ENCODE measurements at regions not wholly inside any gene's neighbourhood (a gene's known extent, or its start where the extent isn't known, plus 50 kb on each side); places are given as distances from the start of the nearest gene placed in this dataset.

DNA sequence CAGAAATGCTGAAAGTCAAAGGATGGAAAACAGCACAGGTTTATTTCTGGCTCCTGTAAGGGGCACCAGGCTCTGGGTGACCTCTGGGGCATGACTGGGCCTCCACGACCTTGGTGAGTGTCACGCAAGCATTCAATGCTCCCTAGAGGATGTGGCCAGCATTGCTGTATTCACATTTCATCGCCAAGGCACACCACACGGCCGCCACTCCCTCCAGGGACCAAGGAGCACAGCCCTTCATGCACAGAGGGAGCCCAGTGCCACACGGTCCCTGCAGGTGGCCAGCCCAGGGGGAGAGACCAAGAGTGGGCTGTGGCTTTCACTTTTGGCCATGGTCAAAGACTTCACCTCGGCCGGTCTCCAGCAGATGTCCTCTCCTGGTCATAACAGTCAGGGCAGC is 137.4 kb upstream of the TNRC6C start:
- TF ChIP-seq, protein P1, sequence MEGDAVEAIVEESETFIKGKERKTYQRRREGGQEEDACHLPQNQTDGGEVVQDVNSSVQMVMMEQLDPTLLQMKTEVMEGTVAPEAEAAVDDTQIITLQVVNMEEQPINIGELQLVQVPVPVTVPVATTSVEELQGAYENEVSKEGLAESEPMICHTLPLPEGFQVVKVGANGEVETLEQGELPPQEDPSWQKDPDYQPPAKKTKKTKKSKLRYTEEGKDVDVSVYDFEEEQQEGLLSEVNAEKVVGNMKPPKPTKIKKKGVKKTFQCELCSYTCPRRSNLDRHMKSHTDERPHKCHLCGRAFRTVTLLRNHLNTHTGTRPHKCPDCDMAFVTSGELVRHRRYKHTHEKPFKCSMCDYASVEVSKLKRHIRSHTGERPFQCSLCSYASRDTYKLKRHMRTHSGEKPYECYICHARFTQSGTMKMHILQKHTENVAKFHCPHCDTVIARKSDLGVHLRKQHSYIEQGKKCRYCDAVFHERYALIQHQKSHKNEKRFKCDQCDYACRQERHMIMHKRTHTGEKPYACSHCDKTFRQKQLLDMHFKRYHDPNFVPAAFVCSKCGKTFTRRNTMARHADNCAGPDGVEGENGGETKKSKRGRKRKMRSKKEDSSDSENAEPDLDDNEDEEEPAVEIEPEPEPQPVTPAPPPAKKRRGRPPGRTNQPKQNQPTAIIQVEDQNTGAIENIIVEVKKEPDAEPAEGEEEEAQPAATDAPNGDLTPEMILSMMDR (IDR thresholded peaks at IDR 0.05): no peak
- H3K9me3 Mint-ChIP-seq (ENCODE audit: unreplicated experiment): no peaks in the 10 kb centered on the region
- DNase-seq (ENCODE audit: extremely low spot score, unreplicated experiment): no peak
- no peak overlapping the region for H3K4me3 Mint-ChIP-seq (ENCODE audit: unreplicated experiment)
- peaks cover 15% of the 10 kb centered on the region for H3K27me3 Mint-ChIP-seq (ENCODE audit: unreplicated experiment)
- no peaks in the 10 kb centered on the region for H3K36me3 Mint-ChIP-seq (ENCODE audit: unreplicated experiment)
- no peaks in the 10 kb centered on the region for H3K4me1 Mint-ChIP-seq (ENCODE audit: unreplicated experiment)
- H3K27ac Mint-ChIP-seq (ENCODE audit: unreplicated experiment): no peak overlapping the region

DNA sequence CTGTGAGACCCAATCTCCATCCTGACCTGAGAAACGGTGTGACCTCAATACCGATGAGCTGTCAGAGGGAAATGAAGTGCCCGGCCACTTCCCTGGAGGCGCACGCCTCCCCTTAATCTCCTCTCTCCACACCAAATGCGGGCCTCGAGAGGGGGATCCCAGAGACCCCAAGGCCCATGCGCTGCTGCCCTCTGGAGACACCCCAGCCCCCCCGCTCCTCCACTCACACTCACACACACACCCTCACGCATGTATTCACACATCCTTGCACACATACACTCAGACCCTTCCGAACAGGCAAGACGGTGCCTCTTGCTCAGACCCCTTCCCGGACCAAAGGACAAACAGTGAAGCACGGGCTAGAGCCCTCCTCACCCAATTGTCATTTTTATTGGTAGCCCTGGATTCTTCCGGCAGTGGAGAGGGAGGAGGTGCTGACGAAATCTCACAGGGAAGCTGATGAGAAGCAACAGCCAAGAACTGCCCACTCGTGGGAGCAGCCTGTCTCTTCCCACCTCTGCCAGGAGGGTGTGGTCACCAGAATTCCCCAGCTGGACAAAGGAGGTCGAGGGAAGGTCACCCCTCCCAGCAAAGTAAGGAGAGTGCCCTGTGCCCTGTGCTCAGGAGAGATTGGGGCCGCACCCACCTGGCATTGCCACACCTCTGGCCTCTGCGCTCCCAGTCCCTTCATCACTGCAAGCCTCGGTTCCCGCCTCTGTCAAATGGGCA is 136.0 kb upstream of the TNRC6C start:
- Mint-ChIP-seq H3K4me3 (ENCODE audit: unreplicated experiment) (no peak overlapping the region), H3K36me3 (ENCODE audit: unreplicated experiment) (no peaks in the 10 kb centered on the region), H3K27me3 (ENCODE audit: unreplicated experiment) (peaks cover 15% of the 10 kb centered on the region), H3K9me3 (ENCODE audit: unreplicated experiment) (no peaks in the 10 kb centered on the region), H3K27ac (ENCODE audit: unreplicated experiment) (no peak overlapping the region), H3K4me1 (ENCODE audit: unreplicated experiment) (no peaks in the 10 kb centered on the region)
- TF ChIP-seq, protein P1 (IDR thresholded peaks at IDR 0.05): no peak
- DNase-seq (ENCODE audit: extremely low spot score, unreplicated experiment): no peak

DNA sequence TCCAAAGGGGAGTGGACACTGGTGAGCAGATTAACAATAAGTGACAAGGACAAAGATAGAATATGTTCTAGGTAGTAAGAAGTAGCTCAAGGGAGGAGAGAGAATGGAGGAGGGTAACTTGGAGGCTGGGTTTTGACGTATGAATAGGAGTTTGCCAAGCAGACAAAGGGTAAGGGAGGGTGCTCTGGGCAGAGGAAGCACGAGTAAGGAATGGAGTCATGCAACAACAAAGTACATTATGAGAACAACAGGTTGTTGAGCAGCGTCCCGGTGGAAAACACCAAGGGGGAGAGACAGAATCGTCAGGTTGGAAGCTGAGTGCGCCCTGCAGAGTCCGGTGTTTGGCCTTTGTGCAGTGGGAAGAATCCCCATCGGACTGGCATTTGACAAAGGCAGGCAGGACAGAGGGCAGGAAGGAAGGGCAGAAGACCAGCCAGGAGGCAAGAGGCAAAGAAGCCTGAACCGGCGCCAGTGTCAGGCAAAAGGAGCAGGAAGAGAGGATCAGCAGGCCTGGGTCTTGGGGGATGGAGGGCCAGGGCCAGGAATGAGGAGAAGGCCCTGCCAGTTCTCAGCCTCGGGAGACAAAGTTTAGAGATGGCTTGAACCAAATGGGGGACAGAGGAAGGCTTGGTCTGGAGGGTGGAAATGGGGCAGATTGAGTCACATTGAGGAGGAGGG is 134.3 kb upstream of the TNRC6C start:
- H3K27me3 Mint-ChIP-seq (ENCODE audit: unreplicated experiment): peaks cover 8% of the 10 kb centered on the region
- DNase-seq (ENCODE audit: extremely low spot score, unreplicated experiment): no peak
- no peaks in the 10 kb centered on the region for H3K9me3 Mint-ChIP-seq (ENCODE audit: unreplicated experiment)
- H3K4me1 Mint-ChIP-seq (ENCODE audit: unreplicated experiment): no peaks in the 10 kb centered on the region
- no peak overlapping the region for H3K27ac Mint-ChIP-seq (ENCODE audit: unreplicated experiment)
- H3K36me3 Mint-ChIP-seq (ENCODE audit: unreplicated experiment): no peaks in the 10 kb centered on the region
- H3K4me3 Mint-ChIP-seq (ENCODE audit: unreplicated experiment): no peak overlapping the region
- TF ChIP-seq, protein P1 (IDR thresholded peaks at IDR 0.05): no peak

DNA sequence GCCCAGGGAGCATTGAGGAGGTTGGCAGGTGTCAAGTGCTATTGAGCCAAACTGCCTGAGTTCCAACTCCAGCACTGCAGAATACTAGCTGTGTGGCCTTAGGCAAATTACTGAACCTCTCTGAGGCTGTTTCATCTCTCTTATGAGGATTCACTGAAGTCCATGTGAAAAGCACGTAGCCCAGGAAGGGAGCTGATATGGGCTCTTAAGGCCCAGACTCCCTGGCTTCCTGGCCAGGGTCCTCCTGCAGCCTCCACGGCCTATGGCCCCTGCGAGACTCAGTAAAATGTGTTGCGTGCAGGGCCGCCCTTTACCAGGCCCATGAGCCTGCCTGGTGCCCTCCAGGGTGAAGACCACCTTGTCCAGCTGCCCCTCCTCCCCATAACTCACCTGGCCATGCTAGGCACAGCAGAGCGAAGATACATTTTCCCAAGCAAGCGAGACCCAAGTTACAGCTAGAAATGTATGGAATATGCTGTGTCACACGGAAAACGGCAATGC is 133.7 kb upstream of the TNRC6C start:
- TF ChIP-seq, protein P1 (IDR thresholded peaks at IDR 0.05): no peak
- Mint-ChIP-seq H3K36me3 (ENCODE audit: unreplicated experiment) (no peaks in the 10 kb centered on the region), H3K27ac (ENCODE audit: unreplicated experiment) (no peak overlapping the region), H3K9me3 (ENCODE audit: unreplicated experiment) (no peaks in the 10 kb centered on the region), H3K4me1 (ENCODE audit: unreplicated experiment) (peaks cover 3% of the 10 kb centered on the region), H3K4me3 (ENCODE audit: unreplicated experiment) (no peak overlapping the region), H3K27me3 (ENCODE audit: unreplicated experiment) (peaks cover 6% of the 10 kb centered on the region)
- no peak for DNase-seq (ENCODE audit: extremely low spot score, unreplicated experiment)

DNA sequence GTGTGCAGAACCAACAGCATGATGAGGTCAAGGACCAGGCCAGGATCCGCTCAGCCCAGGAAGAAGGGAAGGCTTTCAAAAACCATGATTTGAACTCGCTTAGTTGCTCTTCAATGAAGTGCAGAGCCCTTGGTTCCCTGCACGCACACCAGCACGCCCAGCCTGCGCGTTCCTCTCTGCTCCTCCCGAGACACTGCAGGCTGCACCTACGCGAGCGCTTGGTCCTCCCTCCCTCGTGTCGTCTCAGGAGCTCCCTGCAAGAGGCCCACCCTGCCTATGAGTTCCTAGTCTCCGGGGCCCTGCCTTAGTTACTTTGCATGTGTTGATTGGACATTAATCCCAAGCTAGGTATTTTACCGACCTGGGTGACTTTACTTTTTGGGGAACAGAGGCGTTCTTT is 132.9 kb upstream of the TNRC6C start:
- peaks cover 10% of the 10 kb centered on the region for H3K4me1 Mint-ChIP-seq (ENCODE audit: unreplicated experiment)
- H3K27me3 Mint-ChIP-seq (ENCODE audit: unreplicated experiment): peaks cover under 1% of the 10 kb centered on the region
- no peak for DNase-seq (ENCODE audit: extremely low spot score, unreplicated experiment)
- no peak overlapping the region for H3K27ac Mint-ChIP-seq (ENCODE audit: unreplicated experiment)
- TF ChIP-seq, protein P1 (IDR thresholded peaks at IDR 0.05): no peak
- no peaks in the 10 kb centered on the region for H3K9me3 Mint-ChIP-seq (ENCODE audit: unreplicated experiment)
- H3K4me3 Mint-ChIP-seq (ENCODE audit: unreplicated experiment): no peak overlapping the region
- no peaks in the 10 kb centered on the region for H3K36me3 Mint-ChIP-seq (ENCODE audit: unreplicated experiment)

Measured in osteocyte (in vitro differentiated cells).